ENCODE measurements at regions not wholly inside any gene's neighbourhood (a gene's known extent, or its start where the extent isn't known, plus 50 kb on each side); places are given as distances from the start of the nearest gene placed in this dataset.

GRCh38 chr1:22385537-22385936, 66.1 kb upstream of the ZBTB40 start:
- H3K4me1 ChIP-seq (ENCODE audit: insufficient read depth, low read length): no peaks in the 10 kb centered on the region
- no peak overlapping the region for H3K4me3 ChIP-seq (ENCODE audit: low read depth in 1 of 2, low read length in 2 of 2)
- TF ChIP-seq CTCF (IDR thresholded peaks at IDR 0.05; ENCODE audit: borderline replicate concordance, extremely low read depth, low read length, poor library complexity, severe bottlenecking) (no peak), EZH2 (IDR thresholded peaks at IDR 0.05; ENCODE audit: borderline replicate concordance, low read depth, low read length, severe bottlenecking) (no peak)
- no peaks in the 10 kb centered on the region for H3K36me3 ChIP-seq (ENCODE audit: insufficient read depth, low read length)
- no peaks in the 10 kb centered on the region for H3K9me3 ChIP-seq (ENCODE audit: insufficient read depth, low read length, severe bottlenecking)
- H3K4me2 ChIP-seq (ENCODE audit: insufficient read depth, low read length): no peak overlapping the region
- peaks cover 29% of the 10 kb centered on the region for H3K27me3 ChIP-seq (ENCODE audit: insufficient read depth, low read length, poor library complexity)
- peaks cover 5% of the 10 kb centered on the region; the same call in 1 of the 2 replicates for H4K20me1 ChIP-seq (ENCODE audit: insufficient read depth, low read length)
- H3K79me2 ChIP-seq (ENCODE audit: insufficient read depth, low read length): no peaks in the 10 kb centered on the region
- no peak overlapping the region for H3K9ac ChIP-seq (ENCODE audit: low read depth, low read length)
- H2AFZ ChIP-seq (ENCODE audit: low read depth, low read length): no peak overlapping the region
- ATAC-seq (ENCODE audit: insufficient read depth, low read depth) (no peak), DNase-seq (no peak)
- no peak overlapping the region for H3K27ac ChIP-seq (ENCODE audit: low read length)

- ATAC-seq (ENCODE audit: insufficient read depth, low read depth) (no peak), DNase-seq (no peak)
- peaks cover 32% of the 10 kb centered on the region for H3K27me3 ChIP-seq (ENCODE audit: insufficient read depth, low read length, poor library complexity)
- no peaks in the 10 kb centered on the region for H3K79me2 ChIP-seq (ENCODE audit: insufficient read depth, low read length)
- H3K4me1 ChIP-seq (ENCODE audit: insufficient read depth, low read length): no peaks in the 10 kb centered on the region
- H3K27ac ChIP-seq (ENCODE audit: low read length): no peak overlapping the region
- no peak overlapping the region for H3K4me2 ChIP-seq (ENCODE audit: insufficient read depth, low read length)
- TF ChIP-seq EZH2 (IDR thresholded peaks at IDR 0.05; ENCODE audit: borderline replicate concordance, low read depth, low read length, severe bottlenecking) (no peak), CTCF (IDR thresholded peaks at IDR 0.05; ENCODE audit: borderline replicate concordance, extremely low read depth, low read length, poor library complexity, severe bottlenecking) (no peak)
- peaks cover 5% of the 10 kb centered on the region for H4K20me1 ChIP-seq (ENCODE audit: insufficient read depth, low read length)
- no peak overlapping the region for H2AFZ ChIP-seq (ENCODE audit: low read depth, low read length)
- no peak overlapping the region for H3K4me3 ChIP-seq (ENCODE audit: low read depth in 1 of 2, low read length in 2 of 2)
- no peak overlapping the region for H3K9ac ChIP-seq (ENCODE audit: low read depth, low read length)
- H3K9me3 ChIP-seq (ENCODE audit: insufficient read depth, low read length, severe bottlenecking): no peaks in the 10 kb centered on the region
- no peaks in the 10 kb centered on the region for H3K36me3 ChIP-seq (ENCODE audit: insufficient read depth, low read length)
These were observed 64.9 kb upstream of the ZBTB40 start for GRCh38 chr1:22386774-22387173.

GRCh38 chr1:22387919-22388580, 63.6 kb upstream of the ZBTB40 start:
- Histone ChIP-seq H3K4me1 (ENCODE audit: insufficient read depth, low read length) (no peaks in the 10 kb centered on the region), H3K27me3 (ENCODE audit: insufficient read depth, low read length, poor library complexity) (peaks cover 32% of the 10 kb centered on the region), H3K9ac (ENCODE audit: low read depth, low read length) (no peak overlapping the region), H3K4me3 (ENCODE audit: low read depth in 1 of 2, low read length in 2 of 2) (no peak overlapping the region), H3K79me2 (ENCODE audit: insufficient read depth, low read length) (no peaks in the 10 kb centered on the region), H3K36me3 (ENCODE audit: insufficient read depth, low read length) (no peaks in the 10 kb centered on the region), H4K20me1 (ENCODE audit: insufficient read depth, low read length) (peaks cover 5% of the 10 kb centered on the region), H3K4me2 (ENCODE audit: insufficient read depth, low read length) (no peak overlapping the region), H3K27ac (ENCODE audit: low read length) (no peak overlapping the region), H2AFZ (ENCODE audit: low read depth, low read length) (no peak overlapping the region), H3K9me3 (ENCODE audit: insufficient read depth, low read length, severe bottlenecking) (no peaks in the 10 kb centered on the region)
- ATAC-seq (ENCODE audit: insufficient read depth, low read depth) (no peak), DNase-seq (no peak)
- TF ChIP-seq CTCF (IDR thresholded peaks at IDR 0.05; ENCODE audit: borderline replicate concordance, extremely low read depth, low read length, poor library complexity, severe bottlenecking) (no peak), EZH2 (IDR thresholded peaks at IDR 0.05; ENCODE audit: borderline replicate concordance, low read depth, low read length, severe bottlenecking) (no peak)
